ENCODE measurements at regions not wholly inside any gene's neighbourhood (a gene's known extent, or its start where the extent isn't known, plus 50 kb on each side); places are given as distances from the start of the nearest gene placed in this dataset.

- Mint-ChIP-seq H3K9me3 (no peaks in the 10 kb centered on the region), H3K27me3 (no peaks in the 10 kb centered on the region), H3K4me3 (no peak overlapping the region), H3K36me3 (no peaks in the 10 kb centered on the region), H3K4me1 (no peaks in the 10 kb centered on the region), H3K27ac (no peak overlapping the region)
- no peak for DNase-seq
Measured at GRCh38 chr5:61948151-61948550, 357.9 kb upstream of the KIF2A start.

GRCh38 chr5:61949054-61949678, 356.8 kb upstream of the KIF2A start:
- H3K4me3 Mint-ChIP-seq: no peak overlapping the region
- no peaks in the 10 kb centered on the region for H3K4me1 Mint-ChIP-seq
- H3K36me3 Mint-ChIP-seq: no peaks in the 10 kb centered on the region
- no peak for DNase-seq
- H3K27me3 Mint-ChIP-seq: no peaks in the 10 kb centered on the region
- no peak overlapping the region for H3K27ac Mint-ChIP-seq
- H3K9me3 Mint-ChIP-seq: no peaks in the 10 kb centered on the region

DNA sequence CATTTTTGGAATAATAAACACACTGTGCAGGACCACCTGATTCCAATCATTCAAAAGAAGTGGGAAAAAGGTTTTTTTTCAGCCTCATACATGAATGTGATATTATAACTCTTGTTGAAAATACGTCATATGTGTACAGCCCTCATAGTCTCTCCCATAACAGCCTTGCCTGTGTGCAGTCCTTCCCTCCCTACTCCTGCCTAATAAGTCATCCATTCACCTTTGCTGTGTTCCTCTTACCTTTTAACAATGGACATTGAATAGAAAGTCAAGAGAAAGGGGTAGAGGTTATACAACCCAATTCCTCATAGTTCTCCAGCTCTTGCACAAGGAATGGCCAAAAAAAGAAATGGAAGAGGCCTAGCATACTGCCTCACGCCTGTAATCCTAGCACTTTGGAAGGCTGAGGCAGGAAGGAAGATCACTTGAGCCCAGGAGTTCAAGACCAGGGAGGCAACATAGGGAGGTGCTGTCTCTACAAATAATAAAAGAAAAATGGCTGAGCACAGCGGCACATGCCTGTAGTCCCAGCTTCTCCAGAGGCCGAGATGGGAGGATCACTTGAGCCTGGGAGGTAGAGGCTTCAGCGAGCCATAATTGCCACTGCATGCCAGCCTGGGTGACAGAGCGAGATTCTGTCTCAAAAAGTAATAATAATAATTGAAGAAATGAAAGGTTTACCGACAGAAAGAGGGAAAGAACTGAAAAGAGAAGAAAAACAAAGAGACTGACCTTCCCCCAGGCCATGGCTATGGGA, 356.1 kb upstream of the KIF2A start:
- Mint-ChIP-seq H3K4me1 (no peaks in the 10 kb centered on the region), H3K36me3 (no peaks in the 10 kb centered on the region), H3K27ac (no peak overlapping the region), H3K9me3 (no peaks in the 10 kb centered on the region), H3K27me3 (no peaks in the 10 kb centered on the region), H3K4me3 (no peak overlapping the region)
- no peak for DNase-seq

DNA sequence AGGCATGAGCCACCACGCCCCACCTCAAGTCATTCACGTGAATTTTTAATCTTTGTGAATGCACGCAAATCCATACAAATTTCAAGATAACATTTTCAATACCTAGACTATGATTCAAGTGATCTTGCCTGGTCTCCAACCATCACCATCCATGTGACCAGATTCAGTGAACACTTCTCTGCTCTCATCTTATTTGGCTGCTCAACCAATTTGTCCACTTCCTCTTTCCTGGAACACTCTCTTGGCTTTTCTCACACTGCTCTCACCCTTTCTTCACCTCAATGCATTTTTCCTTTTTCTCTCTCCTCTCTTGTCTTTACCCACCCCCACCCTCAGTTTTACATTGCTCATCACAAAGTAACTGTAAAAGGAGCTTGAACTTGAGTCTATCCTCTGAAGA, 354.7 kb upstream of the KIF2A start:
- no peak overlapping the region for H3K4me3 Mint-ChIP-seq
- H3K27me3 Mint-ChIP-seq: no peaks in the 10 kb centered on the region
- no peaks in the 10 kb centered on the region for H3K4me1 Mint-ChIP-seq
- H3K27ac Mint-ChIP-seq: no peak overlapping the region
- no peaks in the 10 kb centered on the region for H3K9me3 Mint-ChIP-seq
- DNase-seq: no peak
- no peaks in the 10 kb centered on the region for H3K36me3 Mint-ChIP-seq

DNA sequence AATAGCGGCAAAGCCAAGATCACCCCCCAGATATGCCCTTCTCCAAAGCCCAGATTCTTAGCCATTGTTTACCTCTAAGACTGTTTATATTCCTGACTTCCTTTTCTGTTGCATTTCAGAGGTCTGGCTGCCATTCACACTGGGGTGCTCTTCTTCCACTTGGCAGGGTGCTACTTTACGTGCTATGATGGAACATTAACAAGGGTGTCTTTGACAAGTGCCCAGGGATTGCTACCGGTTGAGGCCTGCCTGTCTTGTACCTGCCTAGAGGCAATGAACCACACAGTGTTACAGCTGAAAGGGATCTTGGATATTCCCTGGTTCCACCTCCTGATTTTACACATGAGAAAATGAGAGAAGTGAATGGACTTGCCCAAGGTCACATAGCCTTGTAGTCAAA, 352.1 kb upstream of the KIF2A start:
- DNase-seq: no peak
- H3K4me1 Mint-ChIP-seq: no peaks in the 10 kb centered on the region
- no peaks in the 10 kb centered on the region for H3K9me3 Mint-ChIP-seq
- no peaks in the 10 kb centered on the region for H3K36me3 Mint-ChIP-seq
- no peaks in the 10 kb centered on the region for H3K27me3 Mint-ChIP-seq
- H3K4me3 Mint-ChIP-seq: no peak overlapping the region
- H3K27ac Mint-ChIP-seq: no peak overlapping the region

- no peaks in the 10 kb centered on the region for H3K4me1 Mint-ChIP-seq
- H3K27ac Mint-ChIP-seq: no peak overlapping the region
- DNase-seq: no peak
- H3K4me3 Mint-ChIP-seq: no peak overlapping the region
- no peaks in the 10 kb centered on the region for H3K36me3 Mint-ChIP-seq
- H3K9me3 Mint-ChIP-seq: no peaks in the 10 kb centered on the region
- peaks cover 3% of the 10 kb centered on the region for H3K27me3 Mint-ChIP-seq
Measured at GRCh38 chr5:61964201-61964600, 341.8 kb upstream of the KIF2A start.

DNA sequence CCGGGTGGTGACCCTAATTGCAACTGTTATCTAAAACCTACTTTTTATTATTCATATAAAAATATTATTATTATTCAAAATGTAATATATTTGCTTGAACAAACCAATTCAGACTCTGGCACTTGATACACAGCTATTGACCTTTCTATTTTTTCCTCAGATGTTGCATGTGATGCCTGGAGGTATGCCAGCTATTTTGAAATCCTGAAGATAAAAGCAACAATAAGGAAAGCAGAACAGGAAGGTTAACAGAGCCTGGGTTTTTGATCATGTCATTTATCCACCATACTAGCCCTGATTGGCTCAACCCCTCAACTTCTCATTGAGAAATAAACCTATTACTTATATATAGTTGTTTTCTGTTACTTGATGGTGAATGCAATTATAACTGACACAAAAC, 340.9 kb upstream of the KIF2A start:
- no peak overlapping the region for H3K4me3 Mint-ChIP-seq
- no peaks in the 10 kb centered on the region for H3K9me3 Mint-ChIP-seq
- no peaks in the 10 kb centered on the region for H3K36me3 Mint-ChIP-seq

DNA sequence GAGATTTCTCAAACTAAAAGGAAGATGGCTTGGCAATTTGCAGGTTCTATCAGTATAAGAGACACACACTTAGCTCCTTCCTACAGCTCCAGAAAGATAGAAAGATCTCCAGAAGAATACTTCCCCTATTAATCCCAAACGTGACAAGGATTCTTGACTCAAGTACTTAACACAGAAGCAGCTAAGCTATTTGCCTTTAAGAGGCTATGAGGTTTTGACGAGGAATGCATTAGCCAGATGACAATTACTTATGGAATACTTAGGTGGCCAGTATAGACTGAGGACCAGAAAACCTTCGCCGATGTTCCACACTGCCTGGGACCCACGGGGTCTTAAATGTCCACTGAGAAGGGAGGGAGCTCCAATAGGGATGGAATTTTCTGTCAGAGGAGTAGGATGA, 340.5 kb upstream of the KIF2A start:
- Mint-ChIP-seq H3K9me3 (no peaks in the 10 kb centered on the region), H3K36me3 (no peaks in the 10 kb centered on the region), H3K4me3 (no peak overlapping the region), H3K27ac (no peak overlapping the region), H3K27me3 (peaks cover 3% of the 10 kb centered on the region), H3K4me1 (no peaks in the 10 kb centered on the region)
- DNase-seq: no peak

More for the DNA sequence above, 340.9 kb upstream of the KIF2A start:
- H3K27me3 Mint-ChIP-seq: peaks cover 3% of the 10 kb centered on the region
- no peaks in the 10 kb centered on the region for H3K4me1 Mint-ChIP-seq
- no peak overlapping the region for H3K27ac Mint-ChIP-seq
- no peak for DNase-seq

DNA sequence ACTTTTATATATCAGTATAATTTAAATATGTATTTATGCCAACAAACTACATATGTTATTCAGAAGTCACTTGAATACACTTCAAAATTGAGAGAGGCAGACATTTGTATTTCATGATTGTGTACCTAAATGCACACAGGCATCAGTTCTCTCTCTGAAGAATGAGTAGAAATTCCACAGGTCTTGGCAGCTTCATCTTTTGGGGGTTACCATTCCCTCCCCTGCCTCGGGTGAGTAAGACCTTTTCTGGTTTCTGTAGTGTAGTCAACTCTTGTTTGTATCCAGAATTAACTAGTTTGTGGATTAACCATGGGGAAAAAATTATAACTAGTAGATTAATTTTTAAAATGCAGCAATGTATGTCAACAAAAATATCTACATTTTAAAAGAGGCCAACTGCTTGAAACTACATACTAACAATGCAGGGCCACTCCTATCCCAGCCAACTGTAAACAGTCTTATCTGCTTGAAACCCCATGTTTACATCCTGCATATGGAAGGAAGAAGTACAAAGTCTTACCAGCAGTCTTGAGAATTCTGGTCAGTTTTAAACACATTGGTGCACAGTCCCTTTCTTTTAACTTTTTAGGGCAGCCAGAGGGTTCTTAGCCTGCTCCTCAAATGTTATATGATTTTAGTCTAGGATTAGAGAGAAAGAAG, 339.6 kb upstream of the KIF2A start:
- Mint-ChIP-seq H3K9me3 (no peaks in the 10 kb centered on the region), H3K27ac (no peak overlapping the region), H3K4me3 (no peak overlapping the region), H3K4me1 (no peaks in the 10 kb centered on the region), H3K27me3 (peaks cover 3% of the 10 kb centered on the region), H3K36me3 (no peaks in the 10 kb centered on the region)
- no peak for DNase-seq

DNA sequence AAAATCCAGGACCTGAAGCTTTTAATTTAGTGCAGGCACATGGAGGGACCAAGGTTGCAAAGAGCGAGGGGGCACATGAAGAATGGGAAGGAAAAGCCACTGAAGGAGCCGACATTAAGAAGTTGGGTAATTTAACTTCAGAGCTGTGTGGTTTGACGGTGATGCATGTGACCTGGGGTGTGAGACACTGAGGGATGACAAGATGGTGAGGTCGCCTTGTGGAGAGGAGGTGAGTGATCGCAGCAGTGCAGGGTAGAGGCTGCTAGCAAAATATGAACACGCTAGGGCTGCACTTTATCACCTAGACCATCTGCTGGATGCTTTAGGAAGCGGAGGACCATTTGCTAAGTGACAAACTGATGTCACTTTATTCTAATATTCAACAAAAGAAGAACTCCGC, 339.0 kb upstream of the KIF2A start:
- H3K4me1 Mint-ChIP-seq: no peaks in the 10 kb centered on the region
- H3K36me3 Mint-ChIP-seq: no peaks in the 10 kb centered on the region
- DNase-seq: no peak
- H3K27ac Mint-ChIP-seq: no peak overlapping the region
- H3K4me3 Mint-ChIP-seq: no peak overlapping the region
- H3K27me3 Mint-ChIP-seq: peaks cover 3% of the 10 kb centered on the region
- no peaks in the 10 kb centered on the region for H3K9me3 Mint-ChIP-seq

DNA sequence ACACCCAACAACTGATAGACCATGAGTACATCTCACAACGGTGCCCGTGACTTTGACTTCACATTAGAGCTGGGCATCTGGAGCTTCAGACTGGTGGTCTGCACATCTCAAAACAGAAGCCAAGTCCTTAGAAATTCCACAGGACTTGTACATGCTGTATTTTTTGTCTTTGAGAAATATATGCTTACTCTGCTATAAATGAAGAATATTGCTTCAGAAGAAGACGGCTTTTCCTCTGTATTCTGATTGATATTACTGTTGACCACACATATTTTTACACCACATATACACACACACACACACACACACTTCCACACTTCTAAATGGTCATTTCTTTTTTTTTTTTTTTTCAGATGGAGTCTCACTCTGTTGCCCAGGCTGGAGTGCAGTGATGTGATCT, 338.3 kb upstream of the KIF2A start:
- peaks cover 3% of the 10 kb centered on the region for H3K27me3 Mint-ChIP-seq
- H3K9me3 Mint-ChIP-seq: no peaks in the 10 kb centered on the region
- no peak overlapping the region for H3K4me3 Mint-ChIP-seq
- no peaks in the 10 kb centered on the region for H3K36me3 Mint-ChIP-seq
- no peak for DNase-seq
- no peaks in the 10 kb centered on the region for H3K4me1 Mint-ChIP-seq
- H3K27ac Mint-ChIP-seq: no peak overlapping the region

- Mint-ChIP-seq H3K36me3 (no peaks in the 10 kb centered on the region), H3K4me3 (no peak overlapping the region)
Measured at GRCh38 chr5:61969347-61969746, 336.7 kb upstream of the KIF2A start.

GRCh38 chr5:61969755-61970154, 336.3 kb upstream of the KIF2A start:
- Mint-ChIP-seq H3K4me3 (no peak overlapping the region), H3K4me1 (no peaks in the 10 kb centered on the region), H3K27me3 (peaks cover 3% of the 10 kb centered on the region), H3K36me3 (no peaks in the 10 kb centered on the region), H3K9me3 (no peaks in the 10 kb centered on the region), H3K27ac (no peak overlapping the region)
- DNase-seq: no peak

More at GRCh38 chr5:61969347-61969746, 336.7 kb upstream of the KIF2A start:
- Mint-ChIP-seq H3K27ac (no peak overlapping the region), H3K27me3 (peaks cover 3% of the 10 kb centered on the region), H3K9me3 (no peaks in the 10 kb centered on the region), H3K4me1 (no peaks in the 10 kb centered on the region)
- no peak for DNase-seq

DNA sequence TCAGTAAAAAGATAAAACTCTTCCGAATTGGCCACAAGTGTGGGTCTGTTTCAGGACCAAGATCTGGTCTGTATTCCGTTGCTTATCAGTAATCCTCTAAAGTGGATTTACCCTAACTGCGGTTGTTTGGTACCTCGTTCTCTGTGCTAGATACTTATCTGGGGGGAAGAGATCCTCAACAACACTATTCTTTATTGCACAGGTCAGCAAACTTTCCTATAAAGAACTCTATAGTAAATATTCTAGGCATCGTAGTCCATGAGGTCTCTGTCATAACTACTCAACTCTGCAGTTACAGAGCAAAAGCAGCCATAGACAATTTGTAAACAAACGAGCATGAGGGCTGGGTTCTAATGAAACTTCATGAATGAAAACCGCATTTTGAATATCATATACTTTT, 335.8 kb upstream of the KIF2A start:
- Mint-ChIP-seq H3K27ac (no peak overlapping the region), H3K9me3 (no peaks in the 10 kb centered on the region)

GRCh38 chr5:61974680-61975079, 331.3 kb upstream of the KIF2A start:
- Mint-ChIP-seq H3K4me1 (no peaks in the 10 kb centered on the region), H3K9me3 (no peaks in the 10 kb centered on the region), H3K27me3 (no peaks in the 10 kb centered on the region), H3K4me3 (no peak overlapping the region), H3K27ac (no peak overlapping the region), H3K36me3 (no peaks in the 10 kb centered on the region)
- peak; percentile 2 for DNase-seq

More for the DNA sequence above, 335.8 kb upstream of the KIF2A start:
- DNase-seq: no peak
- Mint-ChIP-seq H3K4me3 (no peak overlapping the region), H3K36me3 (no peaks in the 10 kb centered on the region), H3K27me3 (peaks cover 3% of the 10 kb centered on the region), H3K4me1 (no peaks in the 10 kb centered on the region)

GRCh38 chr5:61981886-61982285, 324.1 kb upstream of the KIF2A start:
- H3K4me3 Mint-ChIP-seq: no peak overlapping the region
- H3K9me3 Mint-ChIP-seq: peaks cover 3% of the 10 kb centered on the region
- DNase-seq: no peak
- no peaks in the 10 kb centered on the region for H3K36me3 Mint-ChIP-seq
- H3K27me3 Mint-ChIP-seq: no peaks in the 10 kb centered on the region
- no peak overlapping the region for H3K27ac Mint-ChIP-seq
- H3K4me1 Mint-ChIP-seq: no peaks in the 10 kb centered on the region
